ENCODE measurements at regions not wholly inside any gene's neighbourhood (a gene's known extent, or its start where the extent isn't known, plus 50 kb on each side); places are given as distances from the start of the nearest gene placed in this dataset.

GRCh38 chr4:155037031-155037430, 171.4 kb upstream of the NPY2R start:
- no peak overlapping the region for H3K4me3 ChIP-seq (replicated peaks in 1 of 2; ENCODE audit: low read depth in 1 of 2, low read length in 2 of 2)
- no peaks in the 10 kb centered on the region for H3K79me2 ChIP-seq (ENCODE audit: insufficient read depth, low read length)
- H2AFZ ChIP-seq (ENCODE audit: low read depth, low read length, poor library complexity, severe bottlenecking) = no peak overlapping the region
- ATAC-seq = no peak
- ChIA-PET CTCF (no interaction called here), RAD21 (ENCODE audit: low non-redundant PET in 1 of 2, low total read pairs in 2 of 2, uncharacterized antibody in 2 of 2, unreplicated experiment in 2 of 2) (no interaction called here), POLR2A (no interaction called here)
- TF ChIP-seq ZBTB33 (IDR thresholded peaks at IDR 0.05; ENCODE audit: extremely low read depth, insufficient replicate concordance, low read length) (no peak), SIN3A (IDR thresholded peaks at IDR 0.05; ENCODE audit: low read depth) (no peak), CEBPB (IDR thresholded peaks at IDR 0.05; ENCODE audit: low read depth) (no peak), CTCF (IDR thresholded peaks at IDR 0.05 in 2 of 3, conservative IDR thresholded peaks at IDR 0.05 in 1 of 3; ENCODE audit: borderline replicate concordance in 1 of 3, insufficient read depth in 1 of 3, low read depth in 2 of 3, low read length in 2 of 3) (no peak), ATF3 (IDR thresholded peaks at IDR 0.05) (no peak), ZNF274 (IDR thresholded peaks at IDR 0.05; ENCODE audit: low read depth, low read length) (no peak), RAD21 (IDR thresholded peaks at IDR 0.05; ENCODE audit: low read depth) (no peak), MAX (IDR thresholded peaks at IDR 0.05) (no peak)
- no peak overlapping the region for H3K4me2 ChIP-seq (ENCODE audit: low read length)
- H3K9me3 ChIP-seq (ENCODE audit: control insufficient read depth in 1 of 2, insufficient read depth in 1 of 2, low read depth in 1 of 2, low read length in 2 of 2) = no peaks in the 10 kb centered on the region
- H3K27ac ChIP-seq (ENCODE audit: low read depth, low read length) = no peak overlapping the region
- no peaks in the 10 kb centered on the region for H3K36me3 ChIP-seq (ENCODE audit: control insufficient read depth in 1 of 2, insufficient read depth in 2 of 2, low read length in 2 of 2)
- intact Hi-C loops (cut with micrococcal nuclease) = no loop called here
- DNase-seq (ENCODE audit: low read depth, low spot score) = no peak
- no peaks in the 10 kb centered on the region for H3K9me2 ChIP-seq (ENCODE audit: insufficient read depth)
- H3K4me1 ChIP-seq (ENCODE audit: control insufficient read depth in 1 of 2, insufficient read depth in 2 of 2, low read length in 2 of 2) = no peaks in the 10 kb centered on the region
- BruUV-seq (replicated peaks) = no TSS peak
- H4K20me1 ChIP-seq (ENCODE audit: insufficient read depth) = no peaks in the 10 kb centered on the region
- no peak overlapping the region for H3K9ac ChIP-seq (ENCODE audit: low read length)
- H3K27me3 ChIP-seq (ENCODE audit: insufficient read depth, low read length) = no peaks in the 10 kb centered on the region

All from HCT116 (cell line).